ENCODE measurements at regions not wholly inside any gene's neighbourhood (a gene's known extent, or its start where the extent isn't known, plus 50 kb on each side); places are given as distances from the start of the nearest gene placed in this dataset.

DNA sequence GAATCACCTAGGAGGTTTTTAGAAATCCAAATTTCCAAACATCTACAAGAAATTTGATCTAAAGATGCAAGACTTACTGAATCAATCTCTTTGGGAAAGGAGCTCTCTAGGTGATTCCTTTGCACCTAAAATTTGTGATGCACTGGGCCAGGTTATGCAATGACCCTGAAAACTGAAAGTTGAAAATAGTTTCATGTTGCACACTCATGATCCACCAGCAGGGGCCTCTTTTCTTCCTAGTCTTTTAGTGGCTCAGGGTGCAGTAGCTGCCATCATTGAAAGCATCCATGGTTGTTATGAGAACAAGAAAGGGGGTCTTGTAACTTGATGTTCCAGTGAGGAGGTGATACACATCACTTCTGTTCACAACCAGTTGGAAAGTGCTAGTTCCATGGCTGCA is 486.8 kb downstream of the PSAT1 start:
- ATAC-seq (replicated peaks in 6 of 8) = no peak
- H3K4me1 ChIP-seq (replicated peaks in 1 of 2) = peaks cover 5 to 8% of the 10 kb centered on the region in 2 donors
- in situ Hi-C loops (cut with MboI; ENCODE audit: low pct_unique_long_range_greater_than_20kb in 2 of 9, low sequenced_read_pairs in 9 of 9, unreplicated experiment in 9 of 9) = no loop called here
- no peak overlapping the region for H3K4me3 ChIP-seq
- no peak overlapping the region for H3K27ac ChIP-seq

GRCh38 chr9:78786794-78787193 is 489.9 kb downstream of the PSAT1 start:
- WGBS, 10 experiments = 18 to 100% (median 80%) methylated on average over 1 to 3 of the region's 3 CpGs; no CpG with 5 or more reads in 1 of the 10 experiments
- in situ Hi-C loops (cut with MboI; ENCODE audit: low pct_unique_long_range_greater_than_20kb in 2 of 9, low sequenced_read_pairs in 9 of 9, unreplicated experiment in 9 of 9) = no loop called here
- ATAC-seq (replicated peaks in 6 of 8) = no peak

GRCh38 chr9:78788101-78788500 is 491.2 kb downstream of the PSAT1 start:
- in situ Hi-C loops (cut with MboI; ENCODE audit: low pct_unique_long_range_greater_than_20kb in 2 of 9, low sequenced_read_pairs in 9 of 9, unreplicated experiment in 9 of 9) = no loop called here
- Histone ChIP-seq H3K27ac (no peak overlapping the region), H3K4me3 (no peak overlapping the region), H3K4me1 (replicated peaks in 1 of 2) (no peaks in the 10 kb centered on the region)
- ATAC-seq (replicated peaks in 6 of 8) = no peak

More at GRCh38 chr9:78786794-78787193, 489.9 kb downstream of the PSAT1 start:
- Histone ChIP-seq H3K27ac (no peak overlapping the region), H3K4me3 (no peak overlapping the region), H3K4me1 (replicated peaks in 1 of 2) (no peaks in the 10 kb centered on the region)

DNA sequence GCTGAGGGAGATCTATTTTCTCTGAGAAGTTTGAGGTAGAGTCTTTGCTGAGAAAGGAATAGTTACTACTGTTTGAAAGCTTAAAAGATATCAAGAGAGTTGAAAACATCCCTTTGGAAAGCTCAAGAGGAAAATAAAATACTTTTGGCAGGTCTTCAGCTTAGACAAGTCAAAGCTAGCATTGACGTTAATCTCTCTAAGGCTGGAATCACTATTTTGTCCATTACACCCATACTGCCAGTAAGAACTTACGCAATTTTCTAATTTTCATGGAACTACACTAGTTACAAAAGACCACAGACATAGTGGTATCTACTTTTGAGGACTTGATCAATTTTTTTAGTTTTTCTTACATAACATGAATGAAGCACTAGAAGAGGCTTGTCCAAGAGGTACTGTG is 494.9 kb downstream of the PSAT1 start:
- no peak for ATAC-seq (replicated peaks in 6 of 8)
- Histone ChIP-seq H3K4me1 (replicated peaks in 1 of 2) (no peaks in the 10 kb centered on the region), H3K4me3 (no peak overlapping the region), H3K27ac (no peak overlapping the region)
- 61 to 100% (median 86%) methylated on average over 1 to 2 of the region's 2 CpGs; no CpG with 5 or more reads in 1 of the 10 experiments for WGBS, 10 experiments
- in situ Hi-C loops (cut with MboI; ENCODE audit: low pct_unique_long_range_greater_than_20kb in 2 of 9, low sequenced_read_pairs in 9 of 9, unreplicated experiment in 9 of 9) = no loop called here

DNA sequence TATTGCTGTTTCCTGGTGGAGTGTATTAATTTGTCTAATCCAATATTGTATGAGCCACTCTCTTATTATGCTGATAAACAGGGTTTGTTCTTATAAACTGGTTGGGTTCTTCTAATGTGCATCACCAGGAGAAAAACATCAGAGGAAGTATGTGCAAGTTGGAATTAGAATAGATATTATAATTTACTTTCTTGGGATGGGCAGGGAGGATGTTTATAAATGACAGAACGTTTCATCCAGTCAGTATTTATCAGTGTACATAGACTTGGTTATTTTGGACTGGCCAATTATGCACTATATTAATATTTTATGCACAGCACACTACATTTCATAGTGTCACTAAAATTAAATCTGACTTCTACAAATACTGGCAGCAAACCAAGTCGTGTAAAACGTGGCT is 495.8 kb downstream of the PSAT1 start:
- 0 to 100% (median 52%) methylated on average over 1 to 3 of the region's 3 CpGs; no CpG with 5 or more reads in 2 of the 10 experiments for WGBS, 10 experiments
- H3K27ac ChIP-seq = no peak overlapping the region
- in situ Hi-C loops (cut with MboI; ENCODE audit: low pct_unique_long_range_greater_than_20kb in 2 of 9, low sequenced_read_pairs in 9 of 9, unreplicated experiment in 9 of 9) = no loop called here

GRCh38 chr9:78805771-78806170 is 508.8 kb downstream of the PSAT1 start:
- H3K4me1 ChIP-seq (replicated peaks in 1 of 2) = peaks cover 4 to 25% of the 10 kb centered on the region in 2 donors
- ATAC-seq (replicated peaks in 6 of 8) = no peak
- in situ Hi-C loops (cut with MboI; ENCODE audit: low pct_unique_long_range_greater_than_20kb in 2 of 9, low sequenced_read_pairs in 9 of 9, unreplicated experiment in 9 of 9) = loop anchor here in 1 of 9 experiments (25.0 kb wide), 1 partner anchor 107 kb away; no protein-coding TSS in a partner anchor
- 83 to 100% (median 96%) methylated on average over 1 to 2 of the region's 2 CpGs; no CpG with 5 or more reads in 2 of the 10 experiments for WGBS, 10 experiments
- no peak overlapping the region for H3K27ac ChIP-seq
- no peak overlapping the region for H3K4me3 ChIP-seq

More for the DNA sequence above, 495.8 kb downstream of the PSAT1 start:
- H3K4me3 ChIP-seq = no peak overlapping the region
- H3K4me1 ChIP-seq (replicated peaks in 1 of 2) = no peaks in the 10 kb centered on the region
- ATAC-seq (replicated peaks in 6 of 8) = peak in 2 of 8 experiments; percentile 65 to 80

GRCh38 chr9:78806492-78807160 is 509.7 kb downstream of the PSAT1 start:
- in situ Hi-C loops (cut with MboI; ENCODE audit: low pct_unique_long_range_greater_than_20kb in 2 of 9, low sequenced_read_pairs in 9 of 9, unreplicated experiment in 9 of 9) = loop anchor here in 1 of 9 experiments (25.0 kb wide), 1 partner anchor 106 kb away; no protein-coding TSS in a partner anchor
- WGBS, 10 experiments = 26 to 91% (median 75%) methylated on average over 2 to 4 of the region's 4 CpGs
- Histone ChIP-seq H3K4me1 (replicated peaks in 1 of 2) (peaks cover 4 to 25% of the 10 kb centered on the region in 2 donors), H3K27ac (no peak overlapping the region), H3K4me3 (no peak overlapping the region)
- no peak for ATAC-seq (replicated peaks in 6 of 8)

- H3K27ac ChIP-seq = no peak overlapping the region
- peaks cover 4 to 30% of the 10 kb centered on the region in 2 donors for H3K4me1 ChIP-seq (replicated peaks in 1 of 2)
- ATAC-seq (replicated peaks in 6 of 8) = no peak
- in situ Hi-C loops (cut with MboI; ENCODE audit: low pct_unique_long_range_greater_than_20kb in 2 of 9, low sequenced_read_pairs in 9 of 9, unreplicated experiment in 9 of 9) = loop anchor here in 1 of 9 experiments (25.0 kb wide), 1 partner anchor 105 kb away; no protein-coding TSS in a partner anchor
- 43 to 100% (median 81%) methylated on average over 1 to 4 of the region's 4 CpGs; no CpG with 5 or more reads in 3 of the 10 experiments for WGBS, 10 experiments
- H3K4me3 ChIP-seq = no peak overlapping the region
Measured at GRCh38 chr9:78807286-78807685, 510.4 kb downstream of the PSAT1 start.

DNA sequence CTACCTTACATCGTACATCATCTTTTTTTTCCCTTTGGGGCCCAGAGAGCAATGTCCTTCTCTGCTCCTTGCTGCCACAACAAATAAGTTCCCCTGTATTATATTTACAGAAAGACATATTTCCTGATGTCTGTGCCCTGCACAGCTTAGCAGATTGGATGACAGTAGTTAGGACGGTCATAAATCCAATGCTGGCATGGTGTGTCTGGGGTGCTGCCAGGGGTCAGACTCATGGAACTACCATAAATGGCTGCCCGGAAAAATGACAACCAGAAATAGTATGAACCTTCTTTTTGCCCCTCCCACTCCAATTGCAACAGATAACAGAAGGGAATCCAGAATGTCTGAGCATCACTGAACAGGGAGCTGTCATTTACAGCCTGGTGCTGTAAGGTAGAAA is 511.1 kb downstream of the PSAT1 start:
- H3K4me3 ChIP-seq = no peak overlapping the region
- 0 to 90% (median 83%) methylated on average over 1 to 3 of the region's 3 CpGs; no CpG with 5 or more reads in 1 of the 10 experiments for WGBS, 10 experiments
- in situ Hi-C loops (cut with MboI; ENCODE audit: low pct_unique_long_range_greater_than_20kb in 2 of 9, low sequenced_read_pairs in 9 of 9, unreplicated experiment in 9 of 9) = loop anchor here in 1 of 9 experiments (25.0 kb wide), 1 partner anchor 104 kb away; no protein-coding TSS in a partner anchor
- peaks cover 4 to 38% of the 10 kb centered on the region in 2 donors for H3K4me1 ChIP-seq (replicated peaks in 1 of 2)
- H3K27ac ChIP-seq = no peak overlapping the region
- peak in 5 of 8 experiments; percentile 48 to 94 (median 93) for ATAC-seq (replicated peaks in 6 of 8)

GRCh38 chr9:78811622-78812276 is 514.8 kb downstream of the PSAT1 start:
- Histone ChIP-seq H3K4me1 (replicated peaks in 1 of 2) (peaks cover 4 to 43% of the 10 kb centered on the region in 2 donors), H3K4me3 (no peak overlapping the region), H3K27ac (no peak overlapping the region)
- ATAC-seq (replicated peaks in 6 of 8) = no peak
- WGBS, 10 experiments = 14 to 86% (median 74%) methylated on average over 1 to 8 of the region's 10 CpGs; no CpG with 5 or more reads in 1 of the 10 experiments
- in situ Hi-C loops (cut with MboI; ENCODE audit: low pct_unique_long_range_greater_than_20kb in 2 of 9, low sequenced_read_pairs in 9 of 9, unreplicated experiment in 9 of 9) = loop anchor here in 1 of 9 experiments (25.0 kb wide), 1 partner anchor 101 kb away; no protein-coding TSS in a partner anchor

DNA sequence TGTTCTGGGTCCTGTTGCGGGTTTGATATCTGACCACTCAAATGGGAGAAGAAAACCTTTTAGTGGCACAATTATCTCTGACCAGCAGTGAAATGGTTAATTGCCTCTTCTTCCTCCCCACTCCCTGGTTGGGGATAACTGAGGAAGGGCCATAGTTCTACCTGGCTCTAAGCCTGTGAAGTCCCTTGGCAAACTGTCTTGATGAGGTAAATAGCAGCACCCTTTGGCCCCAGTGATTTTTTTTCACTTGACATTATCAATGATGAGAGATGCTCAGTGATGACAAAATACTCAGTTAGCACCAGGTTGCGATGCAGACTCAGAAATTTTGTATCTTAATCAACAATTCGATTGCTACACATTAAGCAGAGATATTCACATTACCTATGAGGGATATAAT is 515.7 kb downstream of the PSAT1 start:
- Histone ChIP-seq H3K4me1 (replicated peaks in 1 of 2) (peaks cover 4 to 34% of the 10 kb centered on the region in 2 donors), H3K4me3 (no peak overlapping the region), H3K27ac (no peak overlapping the region)
- ATAC-seq (replicated peaks in 6 of 8) = no peak
- 27 to 100% (median 92%) methylated on average over 1 to 3 of the region's 3 CpGs; no CpG with 5 or more reads in 1 of the 10 experiments for WGBS, 10 experiments
- in situ Hi-C loops (cut with MboI; ENCODE audit: low pct_unique_long_range_greater_than_20kb in 2 of 9, low sequenced_read_pairs in 9 of 9, unreplicated experiment in 9 of 9) = loop anchor here in 1 of 9 experiments (25.0 kb wide), 1 partner anchor 100 kb away; no protein-coding TSS in a partner anchor

DNA sequence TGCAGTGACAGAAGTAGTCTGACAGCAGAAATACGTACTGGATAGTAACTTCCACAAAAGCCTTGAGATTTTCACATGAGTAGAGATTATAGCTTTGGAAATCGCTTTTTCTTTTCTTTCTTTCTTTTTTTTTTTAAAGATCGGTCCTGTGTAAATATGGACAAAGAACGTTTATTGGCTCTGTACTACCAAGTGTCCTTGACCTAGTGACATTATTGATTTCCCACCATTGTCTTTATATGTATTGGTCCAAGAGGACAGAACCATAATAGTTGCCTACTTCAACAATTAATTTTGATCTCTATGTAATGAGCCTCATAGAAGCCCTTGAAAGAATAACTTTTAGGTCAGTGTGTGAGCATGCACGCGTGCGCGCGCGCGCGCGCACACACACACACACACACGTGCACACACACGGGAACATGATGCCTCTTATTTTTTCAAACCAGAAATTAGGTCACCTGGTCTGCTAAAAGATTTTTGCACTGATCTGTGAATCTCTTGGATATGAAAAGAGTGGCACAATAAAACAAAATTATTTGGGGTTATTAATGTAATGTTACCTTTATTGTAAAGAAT is 516.8 kb downstream of the PSAT1 start:
- 67 to 94% (median 89%) methylated on average over 1 to 15 of the region's 15 CpGs; no CpG with 5 or more reads in 1 of the 10 experiments for WGBS, 10 experiments
- Histone ChIP-seq H3K4me1 (replicated peaks in 1 of 2) (peaks cover 0 to 23% of the 10 kb centered on the region in 2 donors), H3K27ac (no peak overlapping the region), H3K4me3 (no peak overlapping the region)
- in situ Hi-C loops (cut with MboI; ENCODE audit: low pct_unique_long_range_greater_than_20kb in 2 of 9, low sequenced_read_pairs in 9 of 9, unreplicated experiment in 9 of 9) = loop anchor here in 1 of 9 experiments (25.0 kb wide), 1 partner anchor 99 kb away; no protein-coding TSS in a partner anchor
- no peak for ATAC-seq (replicated peaks in 6 of 8)
